Astrocyte of the cerebellum (primary cell): ENCODE measurements at regions not wholly inside any gene's neighbourhood (a gene's known extent, or its start where the extent isn't known, plus 50 kb on each side); places are given as distances from the start of the nearest gene placed in this dataset.
A peak's percentile ranks its signal among the peaks of the same experiment; 100 is the strongest.
"Not testable (repeated sequence)": the region's sequence is repeated elsewhere in the genome, so short reads cannot be mapped to it uniquely, and the experiment has no call there.

Experiments used
- DNase-seq: peaks from one replicate; pipeline ENCODE4 v3.0.0-alpha.2; 2011; ENCODE audit warnings: low read depth
- H3K4me3 ChIP-seq: 2 replicates; pipeline ENCODE4 v1.5.1; 2011; ENCODE audit warnings: mild to moderate bottlenecking, low read depth, low read length, moderate library complexity
- CTCF ChIP-seq: IDR thresholded peaks from 2 replicates; pipeline ENCODE4 v1.5.1; 2012; ENCODE audit warnings: low read length, low read depth, moderate library complexity, mild to moderate bottlenecking; ENCODE audit errors: missing control alignments
- in situ Hi-C: cut with HindIII; loops from 2 replicates; pipeline ENCODE4 v1.10.0; 2017; ENCODE audit warnings: low sequenced_read_pairs

GRCh38 chr6:37565267-37566110, 65.8 kb upstream of the CCDC167 start:
- peak; percentile 39 for TF ChIP-seq CTCF
- peak overlapping the region; percentile 42 for H3K4me3 ChIP-seq
- in situ Hi-C loops = no loop called here
- no peak for DNase-seq

- not testable (repeated sequence) for DNase-seq, H3K4me3 ChIP-seq
- in situ Hi-C loops = loop anchor here (5.0 kb wide), 1 partner anchor 71 kb away; no protein-coding TSS in a partner anchor
Measured at GRCh38 chr6:37562926-37563288, 63.2 kb upstream of the CCDC167 start.

GRCh38 chr6:37561361-37561760, 61.7 kb upstream of the CCDC167 start:
- TF ChIP-seq CTCF = no peak
- H3K4me3 ChIP-seq = no peak overlapping the region
- in situ Hi-C loops = loop anchor here (5.0 kb wide), 1 partner anchor 69 kb away; no protein-coding TSS in a partner anchor
- no peak for DNase-seq

DNA sequence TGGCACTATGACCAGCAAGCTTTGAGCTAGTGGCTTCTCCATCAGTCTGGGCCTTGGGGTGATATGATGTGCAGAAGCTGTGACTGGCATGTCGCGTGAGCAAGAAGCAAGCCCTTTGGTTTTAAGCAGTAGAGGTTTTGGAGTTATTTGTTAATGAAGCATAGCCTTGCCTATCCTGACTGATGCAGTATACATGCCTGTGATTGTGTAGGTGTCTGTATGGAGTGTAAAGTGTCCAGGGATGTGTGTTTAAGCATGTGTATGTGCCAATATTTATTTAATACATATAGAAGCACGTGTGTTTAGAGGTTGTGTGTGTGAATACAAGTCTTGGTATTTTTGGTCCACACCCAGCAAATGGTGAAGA, 61.0 kb upstream of the CCDC167 start:
- TF ChIP-seq CTCF = no peak
- in situ Hi-C loops = loop anchor here (5.0 kb wide), 1 partner anchor 68 kb away; no protein-coding TSS in a partner anchor
- DNase-seq = no peak
- H3K4me3 ChIP-seq = no peak overlapping the region

DNA sequence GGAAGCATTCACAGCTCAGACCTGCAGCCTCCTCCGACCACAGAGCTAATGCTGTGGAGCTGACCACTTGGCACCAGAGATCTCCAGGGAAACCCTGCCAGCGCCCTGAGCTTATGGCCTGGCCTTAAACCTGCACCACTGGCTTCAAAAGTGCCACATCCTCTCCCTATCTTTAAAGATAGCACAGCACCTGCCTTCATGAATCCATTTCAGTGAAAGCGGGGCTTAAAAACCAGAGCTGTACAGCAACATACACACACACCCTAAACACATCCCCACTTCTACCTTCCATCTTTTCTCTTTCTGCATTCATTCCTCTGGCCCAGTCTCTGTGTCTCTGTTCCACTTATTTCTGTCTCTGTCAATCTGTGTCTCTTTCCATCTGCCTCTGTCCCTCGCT, 59.8 kb upstream of the CCDC167 start:
- H3K4me3 ChIP-seq = no peak overlapping the region
- no peak for TF ChIP-seq CTCF
- no peak for DNase-seq
- in situ Hi-C loops = no loop called here

GRCh38 chr6:37559050-37559449, 59.4 kb upstream of the CCDC167 start:
- DNase-seq = no peak
- in situ Hi-C loops = no loop called here
- H3K4me3 ChIP-seq = no peak overlapping the region
- no peak for TF ChIP-seq CTCF

DNA sequence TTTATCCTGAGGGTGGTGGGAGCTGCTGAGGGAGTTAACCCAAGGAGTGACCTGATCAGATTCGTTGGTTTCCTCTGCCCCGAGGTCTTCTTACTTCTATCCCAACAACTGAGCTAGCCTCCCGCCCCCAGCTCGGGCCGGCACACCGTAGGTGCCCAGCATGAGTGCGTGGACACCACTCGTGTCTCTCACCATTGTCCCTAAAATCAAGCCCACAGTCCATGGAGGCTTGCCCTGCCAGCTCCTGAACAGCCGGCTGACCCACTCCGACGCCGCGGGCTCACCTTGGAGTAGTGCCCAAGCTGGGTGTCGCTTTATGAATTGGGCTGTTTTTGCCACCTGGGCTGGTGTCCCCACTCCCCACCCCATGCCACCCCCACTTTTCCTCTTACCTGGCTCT, 59.0 kb upstream of the CCDC167 start:
- no peak for TF ChIP-seq CTCF
- no peak overlapping the region for H3K4me3 ChIP-seq
- in situ Hi-C loops = no loop called here
- no peak for DNase-seq
